SIG-M5 treated with dmso at 0.1 percent for 504 hours (cell line): ENCODE measurements at regions not wholly inside any gene's neighbourhood (a gene's known extent, or its start where the extent isn't known, plus 50 kb on each side); places are given as distances from the start of the nearest gene placed in this dataset.
A peak's percentile ranks its signal among the peaks of the same experiment; 100 is the strongest.

Experiments
- DNase-seq: peaks from one replicate; lab custom pipeline; 2025; ENCODE audit not compliant: unreplicated experiment; lab: John Stamatoyannopoulos, UW

DNA sequence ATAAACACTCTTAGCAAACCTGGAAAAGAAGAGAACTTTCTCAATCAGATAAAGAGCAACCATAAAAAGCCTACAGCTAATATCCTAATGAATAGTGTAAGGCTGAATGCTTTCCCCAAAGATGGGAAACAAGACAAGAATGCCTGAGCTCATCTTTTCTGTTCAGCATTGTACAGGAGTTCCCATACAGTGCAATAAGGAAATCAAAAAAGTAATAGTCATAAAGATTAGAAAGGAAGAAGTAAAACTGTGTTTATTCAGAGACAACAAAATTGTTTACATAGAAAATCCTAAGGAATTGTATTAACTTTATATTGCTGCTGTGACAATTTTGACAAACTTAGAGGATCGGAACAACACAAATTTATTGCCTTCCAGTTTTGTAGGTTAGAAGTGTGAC, 330.7 kb upstream of the SLC24A2 start:
- DNase-seq, result no peak

DNA sequence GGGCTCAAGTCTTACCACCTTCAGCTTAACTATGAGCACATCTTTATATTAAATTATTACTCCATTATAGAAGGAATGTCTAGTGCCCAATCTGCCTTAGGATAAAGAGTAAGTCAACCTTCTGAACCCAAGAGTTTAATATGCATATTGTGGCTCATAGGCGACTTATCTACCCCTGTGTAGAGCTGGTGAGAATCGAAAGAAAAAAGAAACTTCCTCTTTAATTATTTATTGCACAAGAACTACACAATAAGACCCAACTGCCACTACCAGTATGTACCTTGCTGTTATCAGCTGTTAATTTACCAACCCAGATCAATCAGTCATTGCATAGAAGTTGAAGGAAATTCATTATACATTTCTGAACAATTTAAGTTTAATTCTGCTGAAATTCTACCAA, 329.1 kb upstream of the SLC24A2 start:
- DNase-seq, result no peak

DNA sequence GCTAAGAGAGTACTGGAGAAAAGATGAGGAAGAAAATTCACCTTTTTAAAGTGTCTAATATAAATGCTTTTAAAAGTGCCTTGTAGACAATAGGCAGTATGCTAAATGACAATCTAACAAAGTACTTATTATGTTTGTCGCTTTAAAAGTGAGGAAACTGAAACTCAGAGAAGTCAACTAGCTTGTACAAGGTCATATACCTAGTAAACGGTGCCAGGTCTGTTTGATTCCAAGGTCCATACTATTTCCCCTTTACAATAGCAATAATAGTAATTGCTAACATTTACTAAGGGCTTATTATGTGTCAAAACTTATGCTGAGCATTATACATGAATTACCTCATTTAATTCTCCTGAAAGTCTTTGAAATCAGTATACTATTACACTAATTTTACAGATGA, 328.6 kb upstream of the SLC24A2 start:
- DNase-seq, result no peak

DNA sequence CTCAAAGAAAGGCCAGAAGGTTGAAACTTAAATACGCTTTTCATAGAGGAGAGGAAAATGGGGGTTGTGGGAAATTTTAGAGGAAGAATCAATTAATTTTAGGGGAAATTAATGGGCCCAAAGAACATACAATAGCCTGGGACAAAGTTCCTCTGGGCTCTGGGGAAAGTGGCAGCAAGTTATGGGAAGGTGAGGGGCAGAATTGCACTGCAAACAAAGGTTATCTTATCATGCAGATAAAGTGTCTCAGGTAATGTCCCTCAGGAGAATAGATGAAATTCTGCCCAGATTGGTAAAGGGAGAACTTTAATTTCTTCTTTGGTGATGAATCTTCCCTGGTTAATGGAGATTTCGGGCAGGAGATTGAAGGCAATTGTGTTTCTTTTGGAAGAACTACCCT, 326.1 kb upstream of the SLC24A2 start:
- no peak for DNase-seq

DNA sequence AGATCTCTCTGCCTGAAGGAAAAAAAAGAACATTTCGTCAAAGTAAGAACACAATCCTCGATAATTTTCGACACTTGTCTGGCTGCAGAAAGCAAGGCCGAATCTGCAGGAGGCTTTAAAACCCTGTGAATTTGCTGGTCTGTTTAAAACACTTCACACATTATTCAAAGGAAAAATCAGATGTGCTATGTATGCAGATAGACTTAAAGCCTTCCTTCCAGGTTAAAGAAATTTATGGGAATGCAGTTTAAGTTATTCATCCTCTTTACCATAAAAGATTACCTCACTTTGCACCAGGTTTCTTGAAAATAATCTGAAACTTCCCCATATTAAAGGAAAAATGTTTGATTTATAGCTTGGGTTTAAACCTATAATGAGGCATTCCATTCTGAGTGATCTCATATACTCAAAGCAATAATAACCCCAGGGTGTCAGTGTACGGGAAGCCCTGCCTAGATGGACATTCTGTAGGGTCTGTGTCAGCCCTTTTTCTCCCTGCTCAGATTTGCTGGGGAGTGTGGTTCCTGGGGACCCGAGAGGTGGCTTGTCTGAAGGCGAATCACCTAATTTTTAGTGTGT, 323.5 kb upstream of the SLC24A2 start:
- DNase-seq, result no peak

DNA sequence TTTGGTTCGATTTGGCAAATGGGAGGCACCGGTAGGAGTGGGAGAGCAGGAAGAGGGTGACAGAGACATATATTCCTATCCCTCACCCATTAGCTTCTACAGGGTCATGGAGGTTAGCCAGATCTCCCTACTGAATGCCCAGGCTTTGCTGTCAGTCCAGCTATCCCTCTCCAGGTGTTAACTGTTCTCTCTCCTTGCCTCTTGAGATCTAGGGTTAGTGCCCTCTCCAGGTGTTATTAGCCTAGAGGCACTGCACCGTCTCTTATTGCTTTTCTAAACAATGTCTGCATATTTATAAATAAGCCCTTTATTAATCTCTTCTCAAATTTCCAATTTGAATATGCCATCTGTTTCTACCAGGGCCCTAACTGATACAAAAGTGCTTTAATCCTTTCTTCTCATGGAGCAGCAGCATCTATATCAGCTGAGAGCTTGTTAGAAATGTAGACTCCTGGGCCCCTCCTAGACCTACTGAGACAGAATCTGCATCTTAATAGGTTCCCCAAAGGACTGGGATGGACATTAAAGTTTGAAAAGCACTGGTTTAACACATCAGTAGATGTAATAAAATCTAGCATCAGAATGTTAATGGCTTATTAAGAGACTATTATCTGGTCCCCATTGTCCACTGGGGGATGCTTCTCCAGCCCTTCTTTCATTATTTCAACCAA, 322.5 kb upstream of the SLC24A2 start:
- no peak for DNase-seq

DNA sequence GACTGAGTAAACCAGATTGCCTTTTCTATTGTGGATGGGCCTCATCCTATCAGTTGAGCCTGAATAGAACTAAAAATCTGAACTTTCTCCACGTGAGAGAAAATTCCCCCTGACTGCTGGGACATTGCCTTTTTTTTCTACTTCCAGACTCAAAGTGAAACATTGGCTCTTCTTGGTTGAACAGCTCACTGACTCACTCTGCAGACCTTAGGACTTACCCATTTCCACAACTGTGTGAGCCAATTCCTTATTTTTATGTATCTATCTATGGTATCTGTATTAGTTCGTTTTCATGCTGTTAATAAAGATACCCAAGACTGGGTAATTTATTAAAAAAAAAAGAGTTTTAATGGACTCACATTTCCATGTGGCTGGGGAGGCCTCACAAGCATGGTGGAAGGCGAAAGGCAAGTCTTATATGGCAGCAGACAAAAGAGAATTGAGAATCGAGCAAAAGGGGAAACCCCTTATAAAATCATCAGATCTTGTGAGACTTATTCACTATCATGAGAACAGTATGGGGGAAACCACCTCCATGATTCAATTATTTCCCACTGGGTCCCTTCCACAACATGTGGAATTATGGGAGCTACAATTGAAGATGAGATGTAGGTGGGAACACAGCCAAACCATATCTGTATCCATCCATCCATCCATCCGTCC, 306.7 kb upstream of the SLC24A2 start:
- DNase-seq, result no peak

DNA sequence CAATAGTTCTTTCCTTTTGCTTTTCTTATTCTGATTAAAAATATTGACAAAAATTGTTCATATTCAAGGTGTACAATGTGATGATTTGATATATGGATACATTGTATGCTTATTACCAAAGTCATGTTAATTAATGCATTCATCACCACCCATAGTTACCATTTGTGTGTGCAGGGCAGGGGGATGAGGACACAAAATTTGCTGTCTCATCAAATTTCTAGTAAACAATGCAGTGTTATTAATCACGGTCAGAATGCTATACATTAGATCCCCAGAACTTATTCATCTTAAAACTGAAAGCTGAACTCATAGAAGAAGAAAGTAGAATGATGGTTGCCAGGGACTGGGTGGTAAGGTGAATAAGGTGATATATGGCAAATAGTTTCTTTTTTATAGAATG, 303.7 kb upstream of the SLC24A2 start:
- no peak for DNase-seq

DNA sequence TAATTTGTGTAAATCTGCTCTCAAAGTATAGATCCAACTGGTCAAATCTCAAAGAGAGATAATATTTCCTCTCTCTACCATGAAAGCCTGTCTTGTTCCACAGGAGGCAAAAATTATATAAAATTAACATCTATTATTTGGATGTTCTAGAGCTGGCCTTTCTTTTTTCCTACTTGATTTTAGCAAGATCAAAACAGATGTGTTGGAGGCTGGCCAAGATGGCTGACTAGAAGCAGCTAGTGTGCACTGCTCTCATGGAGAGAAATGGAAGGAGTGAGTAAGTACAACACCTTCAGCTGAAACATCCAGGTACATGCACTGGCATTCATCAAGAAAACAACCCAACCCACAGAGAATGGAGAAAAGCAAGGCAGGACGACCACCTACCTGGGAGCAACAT, 298.6 kb upstream of the SLC24A2 start:
- DNase-seq, result no peak

DNA sequence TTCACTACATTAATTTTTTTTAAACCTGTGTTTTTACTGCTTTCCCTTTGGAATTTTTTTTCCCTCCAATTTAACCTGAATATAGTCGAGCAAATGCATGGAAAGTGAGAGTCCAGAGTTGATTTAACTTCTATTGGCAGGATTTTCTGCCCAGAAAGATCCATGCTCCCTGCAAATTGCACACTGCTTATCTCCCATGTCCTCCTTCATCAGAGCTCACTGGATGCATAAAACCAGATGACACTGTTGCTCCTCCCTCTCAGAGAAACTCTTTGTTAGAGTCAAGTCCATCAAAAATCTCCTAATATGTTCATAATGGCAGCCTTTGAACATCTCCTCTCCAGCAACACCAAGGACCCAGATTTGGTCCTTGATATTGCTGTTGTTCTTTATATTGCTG, 297.0 kb upstream of the SLC24A2 start:
- DNase-seq, result no peak

DNA sequence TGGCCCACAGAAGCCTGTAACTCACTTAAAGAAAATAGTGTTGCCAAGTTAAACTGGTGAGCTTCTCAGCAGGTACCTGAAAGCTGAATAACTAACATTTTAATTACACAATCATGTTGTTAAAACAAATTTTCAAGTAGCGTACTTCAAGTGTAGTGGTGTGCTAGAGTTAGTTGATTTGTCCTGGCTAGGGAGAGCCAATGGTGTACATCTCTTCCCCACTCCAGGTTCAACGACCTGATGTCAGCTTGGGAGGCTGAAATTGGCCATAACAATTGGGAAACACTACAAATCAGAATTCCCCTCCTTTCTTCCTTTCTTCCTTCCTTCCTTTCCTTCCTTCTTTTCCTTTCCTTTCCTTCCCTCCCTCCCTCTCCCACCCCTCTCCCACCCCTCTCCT, 295.3 kb upstream of the SLC24A2 start:
- DNase-seq, result no peak

DNA sequence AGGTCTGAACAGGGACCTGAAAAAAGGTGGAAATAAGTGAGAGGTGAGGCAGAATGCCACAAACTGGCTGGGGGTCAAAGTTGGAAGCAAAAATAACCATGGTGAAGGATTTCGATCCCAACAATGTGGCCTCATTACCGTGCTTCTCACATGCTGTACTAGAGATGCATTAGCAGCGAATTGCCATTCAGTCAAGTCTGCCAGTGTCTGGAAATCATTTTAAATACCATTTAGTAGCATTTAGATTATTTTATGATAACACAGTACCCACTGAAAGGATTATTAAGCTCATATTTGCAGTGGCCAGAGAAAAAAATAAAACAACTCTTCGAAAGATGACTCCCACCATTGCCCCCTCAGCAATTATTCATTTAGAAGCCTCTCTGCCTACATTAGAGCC, 294.6 kb upstream of the SLC24A2 start:
- DNase-seq, result no peak

DNA sequence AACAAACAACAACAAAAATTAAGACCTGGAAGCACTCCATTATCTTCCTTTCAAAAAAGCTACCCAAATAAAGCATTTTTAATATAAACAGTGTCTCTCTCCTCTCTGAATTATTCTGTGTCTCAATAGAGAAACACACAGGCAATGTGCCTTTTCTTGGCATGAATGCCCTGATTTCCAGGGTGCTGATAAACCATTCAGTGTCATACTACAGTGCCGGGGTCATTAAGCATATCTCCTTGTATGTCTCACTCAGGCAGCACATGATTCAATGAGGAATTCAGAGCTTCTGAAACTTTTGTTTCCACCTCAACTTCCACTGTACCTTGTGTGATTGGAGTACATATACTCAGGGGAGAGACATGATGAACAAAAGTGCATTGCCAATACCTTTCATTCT, 294.0 kb upstream of the SLC24A2 start:
- no peak for DNase-seq

DNA sequence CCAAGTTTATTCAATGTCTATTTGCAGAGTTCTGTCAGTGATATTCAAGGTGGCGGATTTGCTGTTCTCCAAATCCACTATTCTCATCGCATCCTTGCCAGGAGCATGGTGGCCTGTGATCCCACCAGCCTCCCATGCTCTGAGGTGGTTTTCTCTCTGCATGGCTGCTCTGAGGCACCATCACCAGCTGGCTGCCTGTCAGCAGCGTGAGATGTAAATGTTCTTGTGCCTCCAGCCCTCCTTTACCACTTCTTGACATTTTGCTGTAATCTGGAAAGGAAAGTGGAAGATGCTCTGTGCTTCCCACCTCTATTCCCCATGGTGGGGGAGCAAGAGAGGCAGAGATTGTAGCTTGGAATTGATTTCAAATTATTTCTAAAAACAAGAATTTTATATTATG, 293.6 kb upstream of the SLC24A2 start:
- DNase-seq, result no peak

DNA sequence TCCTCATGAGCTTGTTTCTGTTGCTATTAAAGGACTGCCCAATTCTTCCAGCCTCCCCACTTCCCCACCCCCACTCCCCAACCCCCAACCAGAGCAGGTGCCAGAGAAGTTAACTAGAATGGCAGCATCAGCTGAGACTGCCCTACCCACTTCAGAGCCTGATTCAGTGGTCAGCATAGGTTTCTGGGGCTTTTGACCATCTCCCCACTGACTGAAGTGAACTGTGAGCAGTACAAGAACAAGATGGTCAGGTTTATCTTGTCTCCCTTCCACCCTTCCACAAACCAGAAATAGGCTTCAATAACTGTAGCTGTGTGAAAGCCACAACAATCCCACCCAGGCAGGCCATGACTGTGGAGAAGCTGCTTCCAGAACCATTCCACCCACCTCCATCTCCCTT, 289.4 kb upstream of the SLC24A2 start:
- no peak for DNase-seq

DNA sequence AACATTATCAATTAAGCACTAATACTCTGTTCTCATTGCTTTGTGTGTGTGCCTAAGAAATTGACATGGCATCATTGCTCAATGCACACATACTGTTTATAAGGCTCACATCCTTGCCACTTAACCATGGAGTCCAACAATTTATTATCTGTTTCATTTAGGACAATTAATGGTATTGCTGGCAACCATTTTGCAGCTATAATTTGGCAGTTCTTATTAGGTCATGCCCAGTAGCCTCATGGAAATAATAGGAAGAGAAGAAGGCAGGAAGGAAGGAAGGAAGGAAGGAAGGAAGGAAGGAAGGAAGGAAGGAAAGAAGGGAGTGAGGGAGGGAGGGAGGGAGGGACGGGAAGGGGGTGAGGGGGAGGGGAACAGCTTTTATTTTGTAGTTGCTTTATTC, 285.5 kb upstream of the SLC24A2 start:
- no peak for DNase-seq

DNA sequence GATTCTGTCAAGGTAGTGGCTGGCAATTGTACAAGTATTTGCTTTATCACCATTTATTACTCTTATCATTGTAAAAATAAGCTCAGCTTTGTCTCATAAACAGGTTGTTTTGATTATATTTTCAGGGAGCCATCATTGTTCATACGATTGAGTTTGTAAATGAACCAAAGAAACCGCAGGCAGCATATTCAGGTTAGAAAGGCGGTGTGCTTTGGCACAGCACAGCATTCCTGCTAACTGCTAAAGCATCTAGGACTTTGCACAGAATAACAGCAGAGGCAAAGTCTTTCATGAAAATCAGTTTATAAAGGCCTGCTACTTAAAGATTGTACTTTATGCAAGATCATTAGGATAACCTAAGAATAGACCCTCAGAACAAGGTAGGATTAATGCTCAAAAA, 281.5 kb upstream of the SLC24A2 start:
- no peak for DNase-seq

DNA sequence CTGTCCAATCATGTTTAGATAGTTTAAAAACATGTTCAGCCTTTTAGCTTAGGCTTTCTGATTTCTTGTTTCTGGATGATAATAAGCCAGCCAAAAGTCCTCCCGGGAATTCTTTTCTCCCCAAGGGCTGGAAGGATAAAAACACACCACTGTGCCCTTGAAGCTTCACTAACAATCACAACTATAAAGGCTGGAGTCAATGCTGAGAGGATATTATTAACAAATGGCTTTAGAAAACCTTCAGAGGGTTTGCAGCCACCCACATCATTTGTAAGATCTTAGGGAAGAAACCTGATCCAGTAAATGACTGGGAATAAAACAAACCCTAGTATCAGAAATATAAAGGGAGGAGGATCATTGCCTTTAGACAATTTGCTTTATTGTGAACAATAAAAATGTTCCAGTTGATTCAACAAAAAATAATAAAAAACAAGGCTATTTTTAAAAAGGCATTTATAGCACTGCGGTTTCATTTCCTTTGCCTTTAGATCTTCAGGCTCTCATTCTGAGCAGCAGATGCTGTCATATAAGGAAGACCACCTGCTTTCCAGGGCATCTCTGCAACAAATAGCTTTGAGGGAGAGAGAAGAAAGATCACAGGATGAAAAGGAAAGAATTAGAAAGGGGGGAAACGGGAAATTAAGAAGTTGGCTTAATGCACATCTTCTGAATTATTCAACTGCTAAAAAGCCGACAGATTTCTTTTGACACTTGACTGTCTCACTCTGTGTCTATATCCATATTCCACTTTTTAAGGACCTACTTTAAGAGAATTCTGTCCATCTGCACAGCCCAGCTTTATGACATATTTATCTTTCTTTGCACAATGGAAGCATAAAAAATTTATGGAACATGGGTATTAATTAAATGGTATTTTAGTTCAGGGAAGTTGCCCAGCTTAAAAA, 277.2 kb upstream of the SLC24A2 start:
- DNase-seq, result no peak

DNA sequence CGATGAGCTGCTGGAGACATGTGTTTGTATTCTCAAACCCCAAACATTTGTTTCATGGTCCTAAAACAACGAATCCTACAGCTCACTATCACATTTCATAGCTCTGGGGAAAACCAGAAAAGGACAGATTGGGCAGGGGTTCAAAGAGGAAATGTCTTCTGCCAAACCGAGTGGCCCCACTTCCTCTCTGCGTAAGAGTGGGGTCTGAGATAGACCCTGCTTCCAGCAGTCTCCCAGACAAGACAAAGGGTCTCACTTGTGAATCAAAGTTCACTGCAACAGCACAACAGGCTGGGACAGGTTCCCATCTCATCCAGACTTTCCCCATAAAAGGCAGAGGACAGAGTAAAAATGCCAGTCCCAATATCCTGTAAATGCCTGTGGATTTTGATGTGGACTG, 276.2 kb upstream of the SLC24A2 start:
- DNase-seq, result no peak

DNA sequence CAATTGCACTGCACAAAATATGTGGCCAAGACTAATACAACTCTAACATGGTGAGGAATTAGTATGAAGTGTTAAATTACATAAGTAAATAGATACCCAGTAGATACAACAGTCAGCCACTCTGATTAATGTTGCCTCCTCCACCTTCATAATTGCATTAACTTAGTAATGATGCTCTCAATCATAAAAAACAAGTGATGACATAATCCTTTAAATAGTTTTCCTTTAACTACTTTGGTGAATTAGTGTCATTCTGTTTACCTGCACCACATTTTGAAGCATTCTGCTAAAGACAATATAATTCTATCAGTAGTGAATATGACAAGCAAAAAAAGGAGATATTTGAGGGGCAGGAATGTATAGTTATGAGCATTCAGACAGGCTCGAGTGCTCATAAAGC, 265.9 kb upstream of the SLC24A2 start:
- no peak for DNase-seq

DNA sequence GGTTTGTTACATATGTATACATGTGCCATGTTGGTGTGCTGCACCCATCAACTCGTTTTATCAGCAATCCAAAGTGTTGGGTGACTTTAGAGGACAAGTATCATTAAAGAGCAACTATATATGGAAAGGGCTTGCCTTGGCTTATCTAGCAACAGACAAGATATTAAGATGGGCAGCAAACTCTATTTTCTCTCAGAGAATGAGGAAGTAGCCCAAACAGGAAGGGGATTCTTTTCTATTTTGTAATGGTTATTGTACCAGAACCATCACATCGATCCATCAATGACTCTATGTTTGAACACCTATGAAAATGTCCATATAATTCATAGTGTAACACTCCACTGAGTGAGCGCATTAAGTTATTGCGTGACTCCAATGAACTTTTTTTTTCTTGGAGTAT, 260.1 kb upstream of the SLC24A2 start:
- DNase-seq, result peak; percentile 1

DNA sequence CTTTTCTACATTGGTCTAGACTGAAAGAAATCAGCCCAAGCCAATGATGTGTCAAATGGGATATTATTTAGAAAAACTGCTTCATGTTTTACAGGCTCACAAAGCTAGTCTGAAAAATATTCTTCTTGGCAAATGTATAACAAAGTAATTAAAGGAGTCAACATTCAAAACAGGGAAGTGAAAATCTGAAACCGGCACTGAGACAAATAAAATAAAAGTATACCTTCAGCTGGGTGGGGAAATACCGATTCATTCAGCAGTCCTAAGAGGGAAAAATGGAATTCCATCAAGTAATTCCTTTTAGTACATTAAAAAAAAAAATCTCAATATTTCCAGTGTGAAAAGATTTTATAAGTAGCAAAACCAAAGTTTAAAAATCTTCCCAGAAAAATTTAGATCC, 259.6 kb upstream of the SLC24A2 start:
- DNase-seq, result no peak
